ENCODE measurements at regions not wholly inside any gene's neighbourhood (a gene's known extent, or its start where the extent isn't known, plus 50 kb on each side); places are given as distances from the start of the nearest gene placed in this dataset.

DNA sequence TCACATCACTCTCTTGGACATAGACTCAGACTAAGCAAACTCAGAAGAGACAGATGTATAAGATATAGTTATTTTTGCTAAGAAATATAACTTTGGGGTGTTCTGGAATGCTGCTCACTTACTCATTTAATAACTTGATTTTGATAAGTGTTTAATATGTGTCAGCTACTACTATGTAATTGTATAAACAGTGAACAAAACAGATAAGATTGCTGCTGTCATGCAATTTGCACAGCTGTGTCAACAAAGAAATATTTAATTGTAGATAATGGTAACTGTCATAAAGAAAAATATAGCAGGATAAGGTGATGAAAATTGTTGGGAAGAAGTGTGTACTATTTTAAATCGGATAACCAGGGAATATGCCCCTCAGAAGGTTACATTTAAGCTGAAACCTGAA is 84.1 kb upstream of the ZDHHC17 start:
- Mint-ChIP-seq H3K9me3 (no peaks in the 10 kb centered on the region), H3K27me3 (no peaks in the 10 kb centered on the region), H3K36me3 (ENCODE audit: low read depth) (no peaks in the 10 kb centered on the region), H3K4me1 (no peaks in the 10 kb centered on the region), H3K4me3 (no peak overlapping the region), H3K27ac (no peak overlapping the region)
- DNase-seq, result no peak
- ATAC-seq, result no peak

DNA sequence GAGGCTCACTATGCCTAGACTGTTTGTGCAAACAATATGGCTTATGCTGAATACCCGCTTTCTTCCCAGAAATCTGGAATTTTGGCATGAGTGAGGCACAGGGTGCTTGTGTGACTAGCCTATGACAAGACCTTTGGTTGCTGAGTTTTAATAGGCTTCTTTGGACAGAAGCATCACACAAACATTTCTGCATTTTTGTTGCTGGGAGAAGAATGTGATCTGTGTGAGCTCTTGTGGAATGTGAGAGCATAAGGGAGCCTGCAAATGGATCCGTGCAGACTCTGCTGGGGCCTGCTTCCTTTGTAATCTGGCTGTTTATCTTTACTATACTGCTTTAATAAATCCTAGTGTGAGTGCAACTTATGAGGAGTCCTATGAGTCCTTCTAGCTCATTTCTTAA is 83.0 kb upstream of the ZDHHC17 start:
- Mint-ChIP-seq H3K36me3 (ENCODE audit: low read depth) (no peaks in the 10 kb centered on the region), H3K4me3 (no peak overlapping the region), H3K4me1 (no peaks in the 10 kb centered on the region), H3K9me3 (no peaks in the 10 kb centered on the region), H3K27ac (no peak overlapping the region), H3K27me3 (no peaks in the 10 kb centered on the region)
- DNase-seq, result no peak
- ATAC-seq, result no peak

DNA sequence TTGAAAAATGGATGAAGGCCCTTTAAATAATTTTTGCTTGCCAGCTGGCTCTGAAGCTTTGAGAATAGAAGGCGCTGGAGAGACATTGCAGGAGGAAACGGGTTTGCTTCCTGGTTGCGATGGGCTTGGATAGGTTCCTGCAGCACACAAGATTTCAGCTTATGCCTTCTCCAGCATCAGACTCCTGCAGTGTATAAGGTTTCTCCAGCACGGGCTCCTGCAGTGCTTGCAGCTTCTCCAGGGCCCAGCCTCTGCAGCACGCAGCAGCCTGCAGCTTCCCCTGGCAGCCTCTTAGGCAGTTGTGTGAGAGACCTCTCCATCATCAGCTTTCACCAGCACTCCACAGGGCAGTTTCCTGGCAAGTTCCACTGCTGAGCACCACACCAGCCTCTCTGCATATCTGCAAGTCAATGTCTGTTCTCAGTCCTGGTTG is 78.7 kb upstream of the ZDHHC17 start:
- ATAC-seq, result peak; percentile 20
- DNase-seq, result no peak
- no peak overlapping the region for H3K27ac Mint-ChIP-seq
- no peaks in the 10 kb centered on the region for H3K9me3 Mint-ChIP-seq
- H3K27me3 Mint-ChIP-seq, result no peaks in the 10 kb centered on the region
- no peaks in the 10 kb centered on the region for H3K4me1 Mint-ChIP-seq
- H3K4me3 Mint-ChIP-seq, result no peak overlapping the region
- no peaks in the 10 kb centered on the region for H3K36me3 Mint-ChIP-seq (ENCODE audit: low read depth)

DNA sequence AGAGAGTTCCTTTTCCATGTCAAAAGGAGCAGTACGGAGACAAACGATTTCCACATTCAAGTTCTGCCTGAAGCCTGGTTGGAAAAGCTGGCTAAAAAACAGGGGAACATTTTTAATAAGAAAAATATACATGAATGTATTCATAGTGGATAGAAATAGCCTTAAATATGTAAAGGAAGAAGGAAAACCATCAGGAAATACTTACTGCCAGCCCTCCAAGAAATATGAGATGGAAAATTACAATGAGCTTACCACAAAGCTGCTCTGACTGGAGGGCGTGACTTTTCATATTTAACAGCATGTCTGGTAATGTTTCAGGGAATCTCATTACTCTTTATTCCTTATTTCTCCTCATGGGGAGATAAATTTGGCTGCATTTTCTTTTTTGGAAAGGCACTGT is 75.9 kb upstream of the ZDHHC17 start:
- Mint-ChIP-seq H3K9me3 (no peaks in the 10 kb centered on the region), H3K4me1 (no peaks in the 10 kb centered on the region), H3K27me3 (no peaks in the 10 kb centered on the region), H3K36me3 (ENCODE audit: low read depth) (no peaks in the 10 kb centered on the region), H3K4me3 (no peak overlapping the region), H3K27ac (no peak overlapping the region)
- DNase-seq (no peak), ATAC-seq (no peak)

DNA sequence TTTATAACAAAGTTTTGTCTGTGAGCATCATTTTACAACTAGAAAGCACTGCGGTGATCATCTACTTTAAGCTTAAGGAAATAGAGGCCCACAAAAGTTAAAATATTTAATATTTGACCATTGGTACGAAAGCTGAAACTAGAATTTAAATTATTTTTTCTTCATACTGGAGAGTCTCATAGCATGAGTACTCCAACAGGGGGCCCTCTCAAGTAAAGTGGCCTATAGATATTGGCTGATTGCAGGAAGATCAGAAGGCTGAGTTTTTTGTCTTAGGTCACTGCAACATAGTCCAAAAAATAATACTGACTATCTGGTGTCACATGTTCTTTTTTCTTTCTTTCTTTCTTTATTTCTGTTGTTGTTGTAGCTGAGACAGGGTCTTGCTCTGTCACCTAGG is 75.3 kb upstream of the ZDHHC17 start:
- Mint-ChIP-seq H3K36me3 (ENCODE audit: low read depth) (no peaks in the 10 kb centered on the region), H3K27ac (no peak overlapping the region), H3K4me1 (no peaks in the 10 kb centered on the region), H3K27me3 (no peaks in the 10 kb centered on the region), H3K4me3 (no peak overlapping the region), H3K9me3 (no peaks in the 10 kb centered on the region)
- ATAC-seq (peak; percentile 40), DNase-seq (no peak)

DNA sequence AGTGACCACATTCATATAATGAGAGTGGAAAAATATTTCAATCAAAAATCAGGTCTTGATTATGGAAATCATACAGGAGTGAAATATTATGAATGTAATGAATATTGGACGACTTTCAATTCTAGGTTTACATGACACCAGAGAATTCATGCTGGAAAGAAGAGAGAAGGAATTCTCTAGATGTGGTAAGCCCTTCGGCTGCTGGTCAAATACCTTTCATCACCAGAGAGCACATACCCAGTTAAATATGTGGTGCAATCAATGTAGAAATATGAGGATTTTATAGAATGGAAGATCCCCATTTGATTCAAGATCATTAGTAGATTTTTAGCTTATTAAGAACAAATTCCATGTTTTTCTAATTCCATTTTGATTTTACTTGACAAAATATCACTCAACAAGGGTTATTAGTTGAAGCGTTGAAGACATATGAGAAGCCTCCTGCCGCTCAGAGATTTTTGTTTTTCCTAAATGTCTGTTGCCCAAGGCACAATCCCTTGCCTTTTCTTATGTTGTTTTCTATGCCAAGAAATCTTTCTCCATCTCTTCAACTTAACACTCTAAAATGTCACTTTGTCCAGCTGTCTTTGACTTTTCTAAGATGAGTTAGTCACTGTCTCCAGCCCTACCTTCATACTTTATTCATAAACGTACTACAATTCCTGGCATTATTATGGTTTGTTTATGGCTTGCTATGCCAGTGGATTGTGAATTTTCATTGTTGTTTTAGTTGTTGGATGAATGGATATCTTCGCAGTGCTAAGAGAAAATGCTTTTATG is 72.8 kb upstream of the ZDHHC17 start:
- DNase-seq, result no peak
- Mint-ChIP-seq H3K27ac (no peak overlapping the region), H3K27me3 (no peaks in the 10 kb centered on the region), H3K9me3 (no peaks in the 10 kb centered on the region), H3K36me3 (ENCODE audit: low read depth) (no peaks in the 10 kb centered on the region), H3K4me3 (no peak overlapping the region), H3K4me1 (no peaks in the 10 kb centered on the region)
- no peak for ATAC-seq

DNA sequence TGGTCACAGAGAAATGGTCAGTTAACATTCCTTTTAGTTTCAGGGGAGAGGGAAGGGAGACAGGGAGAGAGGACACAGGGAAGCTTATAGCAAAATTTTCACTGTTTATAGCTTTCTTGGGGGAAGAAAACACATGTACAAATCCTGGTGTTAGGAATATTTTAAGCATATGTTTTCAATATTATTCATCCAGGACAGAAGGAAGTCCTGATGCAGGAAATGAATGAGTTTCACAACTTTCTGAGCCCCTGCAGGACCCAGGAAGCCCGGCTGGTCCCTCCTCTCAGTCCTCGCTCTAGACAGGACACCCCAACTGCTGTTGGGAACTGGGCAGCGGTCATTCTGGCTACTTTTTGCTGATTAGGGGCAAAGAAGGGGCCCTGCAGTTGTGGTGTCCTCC is 71.1 kb upstream of the ZDHHC17 start:
- H3K27ac Mint-ChIP-seq, result no peak overlapping the region
- no peaks in the 10 kb centered on the region for H3K36me3 Mint-ChIP-seq (ENCODE audit: low read depth)
- H3K4me1 Mint-ChIP-seq, result no peaks in the 10 kb centered on the region
- H3K9me3 Mint-ChIP-seq, result no peaks in the 10 kb centered on the region
- no peaks in the 10 kb centered on the region for H3K27me3 Mint-ChIP-seq
- no peak overlapping the region for H3K4me3 Mint-ChIP-seq
- ATAC-seq, result no peak
- no peak for DNase-seq

DNA sequence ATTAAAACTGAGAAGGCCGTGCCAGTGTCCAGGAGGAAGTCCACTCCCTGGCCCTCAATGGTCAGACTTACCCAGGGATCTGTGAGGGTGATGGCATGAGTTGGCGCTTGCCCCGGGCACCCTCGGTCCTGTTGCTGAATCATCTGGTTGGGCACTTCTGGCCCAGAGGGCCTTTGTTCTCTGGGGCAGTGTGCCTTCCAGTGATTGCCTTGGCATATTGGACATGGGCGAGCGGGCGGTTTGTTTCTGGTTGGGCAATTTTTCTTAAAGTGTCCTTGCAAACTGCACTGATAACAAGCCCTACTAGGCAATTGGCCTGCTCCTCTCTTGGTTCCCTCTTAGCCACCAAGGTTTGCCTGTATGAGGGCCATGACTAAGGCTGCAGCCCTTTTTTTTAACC is 69.5 kb upstream of the ZDHHC17 start:
- no peak overlapping the region for H3K27ac Mint-ChIP-seq

DNA sequence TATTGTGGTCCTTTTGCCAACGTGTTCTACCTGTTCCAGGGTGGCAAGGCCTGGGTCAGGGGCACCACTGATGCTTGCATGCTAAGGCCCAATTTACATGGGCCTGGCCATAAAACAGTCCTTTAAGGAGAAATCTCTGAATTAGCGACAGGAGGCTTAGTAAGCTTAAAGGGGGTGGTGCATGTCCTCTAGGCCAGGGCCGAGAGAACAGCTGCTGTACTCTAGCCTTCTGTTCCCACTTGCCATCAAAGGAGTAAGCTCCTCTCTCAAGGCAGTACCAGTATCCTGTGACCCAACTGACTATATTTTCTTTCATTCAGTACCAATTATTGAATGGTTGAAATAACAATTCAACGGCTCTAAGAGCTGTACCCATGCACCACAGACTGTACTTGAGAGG is 67.7 kb upstream of the ZDHHC17 start:
- no peaks in the 10 kb centered on the region for H3K9me3 Mint-ChIP-seq
- no peak overlapping the region for H3K4me3 Mint-ChIP-seq
- DNase-seq, result no peak

More for the DNA sequence above, 69.5 kb upstream of the ZDHHC17 start:
- Mint-ChIP-seq H3K4me1 (no peaks in the 10 kb centered on the region), H3K36me3 (ENCODE audit: low read depth) (no peaks in the 10 kb centered on the region), H3K27me3 (no peaks in the 10 kb centered on the region), H3K9me3 (no peaks in the 10 kb centered on the region), H3K4me3 (no peak overlapping the region)
- DNase-seq (no peak), ATAC-seq (no peak)

DNA sequence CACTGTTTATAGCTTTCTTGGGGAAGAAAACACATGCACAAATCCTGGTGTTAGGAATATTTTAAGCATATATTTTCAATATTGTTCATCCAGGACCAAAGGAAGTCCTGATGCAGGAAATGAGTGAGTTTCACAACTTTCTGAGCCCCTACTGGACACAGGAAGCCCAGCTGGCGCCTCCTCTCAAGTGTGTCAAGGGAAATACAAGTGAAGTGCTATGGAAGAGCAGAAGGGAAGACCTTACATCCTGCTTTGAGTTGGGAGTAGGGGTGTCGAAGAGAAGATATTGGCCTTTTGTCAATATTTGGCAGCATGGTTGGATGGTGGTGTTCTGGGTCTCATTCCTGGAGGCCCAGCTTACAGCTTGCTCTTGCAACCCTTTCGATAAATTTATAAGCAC is 66.1 kb upstream of the ZDHHC17 start:
- Mint-ChIP-seq H3K36me3 (ENCODE audit: low read depth) (no peaks in the 10 kb centered on the region), H3K4me1 (no peaks in the 10 kb centered on the region), H3K27me3 (no peaks in the 10 kb centered on the region), H3K9me3 (no peaks in the 10 kb centered on the region), H3K4me3 (no peak overlapping the region), H3K27ac (no peak overlapping the region)
- ATAC-seq (no peak), DNase-seq (no peak)

More for the DNA sequence above, 67.7 kb upstream of the ZDHHC17 start:
- Mint-ChIP-seq H3K27me3 (no peaks in the 10 kb centered on the region), H3K36me3 (ENCODE audit: low read depth) (no peaks in the 10 kb centered on the region), H3K4me1 (no peaks in the 10 kb centered on the region), H3K27ac (no peak overlapping the region)
- ATAC-seq, result no peak

DNA sequence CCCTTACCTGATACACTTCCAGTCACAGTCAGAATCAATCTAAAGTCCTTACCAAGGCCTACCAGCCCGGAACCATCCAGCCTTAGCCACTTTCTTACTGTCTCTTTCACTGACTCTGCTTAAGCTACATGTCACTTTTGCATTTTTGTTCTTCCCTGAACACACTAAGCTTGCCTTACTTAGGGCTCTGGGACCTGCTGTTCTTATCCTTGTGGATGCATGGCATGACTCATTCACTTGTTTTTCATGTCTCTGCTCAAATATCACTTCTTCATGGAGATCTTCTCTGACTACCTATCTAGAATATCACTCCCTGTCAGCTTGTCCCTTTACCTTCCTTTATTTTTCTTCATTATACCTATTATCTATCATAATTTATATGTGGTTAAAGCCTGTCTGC is 65.6 kb upstream of the ZDHHC17 start:
- no peak overlapping the region for H3K4me3 Mint-ChIP-seq
- H3K27ac Mint-ChIP-seq, result no peak overlapping the region
- no peaks in the 10 kb centered on the region for H3K27me3 Mint-ChIP-seq
- H3K9me3 Mint-ChIP-seq, result no peaks in the 10 kb centered on the region
- no peaks in the 10 kb centered on the region for H3K4me1 Mint-ChIP-seq
- DNase-seq (no peak), ATAC-seq (no peak)
- H3K36me3 Mint-ChIP-seq (ENCODE audit: low read depth), result no peaks in the 10 kb centered on the region

DNA sequence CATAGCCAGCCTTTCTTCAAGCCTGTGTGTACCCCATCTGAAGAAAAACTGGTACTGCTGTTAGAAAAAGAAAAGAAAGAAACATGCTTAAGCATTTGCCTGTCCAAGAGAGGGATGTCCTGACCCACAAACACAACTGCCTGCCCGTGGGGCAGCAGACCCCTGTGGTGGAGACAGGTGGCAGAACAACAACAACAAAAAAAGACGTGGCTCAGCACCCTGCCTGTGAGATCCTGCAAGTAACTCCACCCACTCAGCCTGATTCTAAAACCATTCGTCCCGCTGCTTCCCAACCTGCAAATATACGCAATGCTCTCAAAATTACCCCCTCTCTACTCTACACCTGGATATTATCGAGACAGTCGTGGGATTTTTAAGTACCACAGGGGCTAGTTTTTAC is 64.9 kb upstream of the ZDHHC17 start:
- no peak for DNase-seq
- no peaks in the 10 kb centered on the region for H3K27me3 Mint-ChIP-seq
- no peaks in the 10 kb centered on the region for H3K36me3 Mint-ChIP-seq (ENCODE audit: low read depth)
- no peaks in the 10 kb centered on the region for H3K4me1 Mint-ChIP-seq
- no peak overlapping the region for H3K27ac Mint-ChIP-seq
- no peak overlapping the region for H3K4me3 Mint-ChIP-seq
- no peaks in the 10 kb centered on the region for H3K9me3 Mint-ChIP-seq
- no peak for ATAC-seq

DNA sequence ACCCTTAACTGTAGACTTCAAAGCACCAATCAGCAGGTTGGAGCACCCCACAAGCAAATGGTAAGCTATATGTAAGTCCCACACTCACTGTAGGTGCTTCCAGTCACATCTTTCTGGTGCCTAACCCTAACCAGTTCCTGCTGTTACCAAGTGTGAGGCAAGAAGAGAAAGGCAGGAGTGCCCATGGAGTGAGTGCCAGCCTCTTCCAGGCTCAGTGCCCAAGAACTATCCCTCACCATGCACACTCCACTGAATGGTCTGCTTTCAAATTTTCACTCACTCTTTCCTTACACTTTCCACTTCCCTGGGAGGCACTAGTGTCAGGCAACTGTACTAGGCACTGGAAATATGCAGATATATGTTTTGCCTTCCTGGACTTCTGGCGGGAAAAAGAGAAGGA is 62.2 kb upstream of the ZDHHC17 start:
- H3K4me1 Mint-ChIP-seq, result peaks cover 5% of the 10 kb centered on the region
- no peaks in the 10 kb centered on the region for H3K9me3 Mint-ChIP-seq
- H3K36me3 Mint-ChIP-seq (ENCODE audit: low read depth), result no peaks in the 10 kb centered on the region
- DNase-seq (no peak), ATAC-seq (no peak)
- H3K4me3 Mint-ChIP-seq, result no peak overlapping the region
- no peak overlapping the region for H3K27ac Mint-ChIP-seq
- no peaks in the 10 kb centered on the region for H3K27me3 Mint-ChIP-seq

DNA sequence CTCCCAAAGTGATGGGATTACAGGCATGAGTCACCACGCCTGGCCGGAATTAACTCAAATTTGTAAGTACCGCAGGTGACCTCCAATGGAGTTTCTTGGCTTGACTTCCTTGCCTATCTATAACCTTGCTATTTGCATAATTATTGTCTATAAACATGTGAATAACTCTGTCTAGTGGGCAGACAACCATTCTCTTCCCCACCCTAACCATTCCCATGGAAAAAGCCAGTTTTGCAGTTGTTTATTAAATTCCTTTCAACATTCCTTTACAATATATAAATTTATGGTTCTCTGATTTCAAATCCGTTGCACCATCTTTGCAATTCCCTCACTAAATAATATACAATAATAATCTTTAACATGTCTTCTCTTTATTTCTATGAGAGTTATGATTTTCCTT is 61.0 kb upstream of the ZDHHC17 start:
- Mint-ChIP-seq H3K9me3 (no peaks in the 10 kb centered on the region), H3K36me3 (ENCODE audit: low read depth) (no peaks in the 10 kb centered on the region), H3K4me1 (peaks cover 5% of the 10 kb centered on the region), H3K4me3 (no peak overlapping the region), H3K27me3 (no peaks in the 10 kb centered on the region), H3K27ac (no peak overlapping the region)
- ATAC-seq, result no peak
- DNase-seq, result no peak

DNA sequence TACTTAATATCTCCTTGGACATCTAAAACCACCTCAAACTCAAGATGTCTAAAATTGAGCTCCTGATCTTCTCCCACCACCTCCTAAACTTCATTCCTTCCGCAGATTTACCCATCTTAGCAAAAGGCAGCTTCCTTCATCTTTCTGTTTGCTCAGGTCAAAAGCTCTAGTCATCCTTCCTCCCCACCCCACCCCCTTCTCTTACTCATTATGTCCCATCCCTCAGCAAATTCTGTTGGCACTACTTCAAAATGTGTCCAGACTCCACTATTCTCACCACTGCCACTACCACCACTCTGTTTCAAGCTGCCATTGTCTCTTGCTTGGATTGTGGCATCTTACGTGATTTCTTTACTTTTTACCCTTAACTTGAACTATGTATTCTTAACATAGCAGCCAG is 59.2 kb upstream of the ZDHHC17 start:
- Mint-ChIP-seq H3K27ac (no peak overlapping the region), H3K4me3 (no peak overlapping the region), H3K36me3 (ENCODE audit: low read depth) (no peaks in the 10 kb centered on the region), H3K9me3 (no peaks in the 10 kb centered on the region), H3K27me3 (no peaks in the 10 kb centered on the region), H3K4me1 (peaks cover 5% of the 10 kb centered on the region)
- ATAC-seq (no peak), DNase-seq (no peak)

DNA sequence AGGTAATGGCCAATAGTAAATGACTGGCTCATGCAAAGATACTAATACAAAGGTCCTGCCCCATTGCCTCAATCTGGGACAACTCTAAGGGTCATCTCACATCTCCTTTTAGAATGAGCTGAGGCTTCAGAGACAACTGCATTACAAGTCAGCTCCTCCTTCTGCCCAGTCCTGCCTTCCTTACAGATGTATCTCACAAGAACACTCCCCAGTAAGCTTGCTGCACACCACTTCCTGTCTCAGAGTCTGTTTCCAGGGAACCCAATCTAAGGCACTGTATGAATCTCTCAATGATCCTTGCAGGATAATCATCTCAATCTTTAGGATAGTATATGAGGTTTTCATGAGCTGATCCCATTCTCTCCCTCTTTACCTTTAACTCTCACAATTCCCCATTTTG is 57.8 kb upstream of the ZDHHC17 start:
- Mint-ChIP-seq H3K36me3 (ENCODE audit: low read depth) (no peaks in the 10 kb centered on the region), H3K9me3 (no peaks in the 10 kb centered on the region), H3K27me3 (no peaks in the 10 kb centered on the region), H3K27ac (no peak overlapping the region), H3K4me3 (no peak overlapping the region), H3K4me1 (peaks cover 5% of the 10 kb centered on the region)
- DNase-seq, result no peak
- peak; percentile 49 for ATAC-seq
